ENCODE measurements at regions not wholly inside any gene's neighbourhood (a gene's known extent, or its start where the extent isn't known, plus 50 kb on each side); places are given as distances from the start of the nearest gene placed in this dataset.

DNA sequence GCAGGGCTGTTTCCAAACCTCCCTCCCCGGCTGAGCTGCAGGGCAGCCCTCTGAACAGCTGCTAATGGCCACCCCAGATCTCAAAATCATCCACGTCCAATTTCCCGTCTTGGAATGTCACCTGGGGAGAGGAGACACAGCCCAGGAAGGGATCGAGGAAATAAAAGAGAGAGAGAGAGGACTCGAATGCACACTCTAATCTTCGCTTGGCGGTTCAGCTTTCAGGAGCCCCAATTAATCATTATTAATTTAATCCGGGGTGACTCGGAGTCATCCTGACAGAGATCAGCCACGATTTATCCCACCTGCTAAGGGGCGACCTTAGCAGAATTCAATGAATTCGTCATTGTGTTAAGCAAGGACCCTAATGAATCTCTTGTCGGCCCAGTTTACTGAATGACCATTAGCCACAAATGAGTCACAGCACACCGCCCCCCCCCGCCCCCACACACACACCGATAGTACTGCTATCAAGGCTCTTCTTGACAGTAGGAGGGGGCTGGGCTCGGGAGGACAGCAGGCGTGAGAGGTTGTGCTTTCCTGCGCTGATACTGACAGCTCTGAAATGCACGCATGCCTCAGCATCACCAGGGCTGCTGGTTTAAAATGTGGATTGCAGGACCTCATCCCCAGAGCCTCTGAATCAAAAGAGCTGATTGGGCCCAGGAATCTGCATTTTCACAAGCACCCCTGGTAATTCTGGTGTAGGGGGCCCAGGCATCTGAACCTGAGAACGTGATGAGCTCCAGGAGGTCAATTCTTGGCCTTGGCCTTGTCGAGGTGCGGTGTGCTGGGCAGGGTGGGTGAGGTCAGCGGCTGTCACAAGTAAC lies 190.0 kb upstream of the CIBAR2 start:
- no peak for TF ChIP-seq SMC3 (conservative IDR thresholded peaks at IDR 0.05; ENCODE audit: poor library complexity)
- TF ChIP-seq, protein P1, sequence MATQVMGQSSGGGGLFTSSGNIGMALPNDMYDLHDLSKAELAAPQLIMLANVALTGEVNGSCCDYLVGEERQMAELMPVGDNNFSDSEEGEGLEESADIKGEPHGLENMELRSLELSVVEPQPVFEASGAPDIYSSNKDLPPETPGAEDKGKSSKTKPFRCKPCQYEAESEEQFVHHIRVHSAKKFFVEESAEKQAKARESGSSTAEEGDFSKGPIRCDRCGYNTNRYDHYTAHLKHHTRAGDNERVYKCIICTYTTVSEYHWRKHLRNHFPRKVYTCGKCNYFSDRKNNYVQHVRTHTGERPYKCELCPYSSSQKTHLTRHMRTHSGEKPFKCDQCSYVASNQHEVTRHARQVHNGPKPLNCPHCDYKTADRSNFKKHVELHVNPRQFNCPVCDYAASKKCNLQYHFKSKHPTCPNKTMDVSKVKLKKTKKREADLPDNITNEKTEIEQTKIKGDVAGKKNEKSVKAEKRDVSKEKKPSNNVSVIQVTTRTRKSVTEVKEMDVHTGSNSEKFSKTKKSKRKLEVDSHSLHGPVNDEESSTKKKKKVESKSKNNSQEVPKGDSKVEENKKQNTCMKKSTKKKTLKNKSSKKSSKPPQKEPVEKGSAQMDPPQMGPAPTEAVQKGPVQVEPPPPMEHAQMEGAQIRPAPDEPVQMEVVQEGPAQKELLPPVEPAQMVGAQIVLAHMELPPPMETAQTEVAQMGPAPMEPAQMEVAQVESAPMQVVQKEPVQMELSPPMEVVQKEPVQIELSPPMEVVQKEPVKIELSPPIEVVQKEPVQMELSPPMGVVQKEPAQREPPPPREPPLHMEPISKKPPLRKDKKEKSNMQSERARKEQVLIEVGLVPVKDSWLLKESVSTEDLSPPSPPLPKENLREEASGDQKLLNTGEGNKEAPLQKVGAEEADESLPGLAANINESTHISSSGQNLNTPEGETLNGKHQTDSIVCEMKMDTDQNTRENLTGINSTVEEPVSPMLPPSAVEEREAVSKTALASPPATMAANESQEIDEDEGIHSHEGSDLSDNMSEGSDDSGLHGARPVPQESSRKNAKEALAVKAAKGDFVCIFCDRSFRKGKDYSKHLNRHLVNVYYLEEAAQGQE (IDR thresholded peaks at IDR 0.05; ENCODE audit: borderline replicate concordance) = no peak
- TF ChIP-seq POLR2AphosphoS5 (IDR thresholded peaks at IDR 0.05) = no peak
- TF ChIP-seq, protein P2, sequence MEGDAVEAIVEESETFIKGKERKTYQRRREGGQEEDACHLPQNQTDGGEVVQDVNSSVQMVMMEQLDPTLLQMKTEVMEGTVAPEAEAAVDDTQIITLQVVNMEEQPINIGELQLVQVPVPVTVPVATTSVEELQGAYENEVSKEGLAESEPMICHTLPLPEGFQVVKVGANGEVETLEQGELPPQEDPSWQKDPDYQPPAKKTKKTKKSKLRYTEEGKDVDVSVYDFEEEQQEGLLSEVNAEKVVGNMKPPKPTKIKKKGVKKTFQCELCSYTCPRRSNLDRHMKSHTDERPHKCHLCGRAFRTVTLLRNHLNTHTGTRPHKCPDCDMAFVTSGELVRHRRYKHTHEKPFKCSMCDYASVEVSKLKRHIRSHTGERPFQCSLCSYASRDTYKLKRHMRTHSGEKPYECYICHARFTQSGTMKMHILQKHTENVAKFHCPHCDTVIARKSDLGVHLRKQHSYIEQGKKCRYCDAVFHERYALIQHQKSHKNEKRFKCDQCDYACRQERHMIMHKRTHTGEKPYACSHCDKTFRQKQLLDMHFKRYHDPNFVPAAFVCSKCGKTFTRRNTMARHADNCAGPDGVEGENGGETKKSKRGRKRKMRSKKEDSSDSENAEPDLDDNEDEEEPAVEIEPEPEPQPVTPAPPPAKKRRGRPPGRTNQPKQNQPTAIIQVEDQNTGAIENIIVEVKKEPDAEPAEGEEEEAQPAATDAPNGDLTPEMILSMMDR (IDR thresholded peaks at IDR 0.05; ENCODE audit: poor library complexity, severe bottlenecking) = no peak
- TF ChIP-seq RAD21 (conservative IDR thresholded peaks at IDR 0.05) = peak; percentile 13
- TF ChIP-seq MXI1 (conservative IDR thresholded peaks at IDR 0.05; ENCODE audit: poor library complexity, severe bottlenecking) = no peak
- no peak for TF ChIP-seq EZH2 (IDR thresholded peaks at IDR 0.05; ENCODE audit: borderline replicate concordance, insufficient read depth, low read length, poor library complexity, severe bottlenecking)
- TF ChIP-seq TAF1 (IDR thresholded peaks at IDR 0.05; ENCODE audit: low read depth) = no peak
